Smooth muscle cell (in vitro differentiated cells): ENCODE measurements at regions not wholly inside any gene's neighbourhood (a gene's known extent, or its start where the extent isn't known, plus 50 kb on each side); places are given as distances from the start of the nearest gene placed in this dataset.

Experiments used
- DNase-seq: peaks from one replicate; lab custom pipeline; 2025; ENCODE audit not compliant: unreplicated experiment; lab: John Stamatoyannopoulos, UW
- H2AFZ ChIP-seq: fragments of 200-600 bp; sonication (generic); 2 replicates; pipeline ENCODE4 v1.6.0; 2016; ENCODE audit warnings: antibody characterized with exemption, low read depth, mild to moderate bottlenecking
- H3F3A ChIP-seq: fragments of 200-600 bp; sonication (generic); 2 replicates; pipeline ENCODE4 v1.6.0; 2017; ENCODE audit warnings: antibody characterized with exemption, low read depth
- H3K27ac ChIP-seq: fragments of 200-600 bp; sonication (generic); 2 replicates; pipeline ENCODE4 v1.5.1; 2016; ENCODE audit warnings: low read depth, mild to moderate bottlenecking
- H3K27me3 ChIP-seq: fragments of 200-600 bp; sonication (generic); 2 replicates; pipeline ENCODE4 v1.6.1; 2016; ENCODE audit warnings: low read depth, mild to moderate bottlenecking
- H3K36me3 ChIP-seq: fragments of 200-600 bp; sonication (generic); 2 replicates; pipeline ENCODE4 v1.5.1; 2016; ENCODE audit warnings: low read depth
- H3K4me1 ChIP-seq: fragments of 200-600 bp; sonication (generic); 2 replicates; pipeline ENCODE4 v1.5.1; 2016; ENCODE audit warnings: low read depth
- H3K4me2 ChIP-seq: fragments of 200-600 bp; sonication (generic); 2 replicates; pipeline ENCODE4 v1.6.0; 2016; ENCODE audit warnings: mild to moderate bottlenecking
- H3K4me3 ChIP-seq: fragments of 200-600 bp; sonication (generic); 2 replicates; pipeline ENCODE4 v1.5.1; 2016; ENCODE audit warnings: mild to moderate bottlenecking
- H3K79me2 ChIP-seq: fragments of 200-600 bp; sonication (generic); 2 replicates; pipeline ENCODE4 v1.6.0; 2016; ENCODE audit warnings: low read depth, mild to moderate bottlenecking
- H3K9ac ChIP-seq: fragments of 200-600 bp; sonication (generic); 2 replicates; pipeline ENCODE4 v1.6.0; 2016; ENCODE audit warnings: low read depth
- H3K9me3 ChIP-seq: fragments of 200-600 bp; sonication (generic); replicated peaks from 2 replicates; pipeline ENCODE4 v1.5.1; 2016; ENCODE audit warnings: low read depth
- H4K20me1 ChIP-seq: fragments of 200-600 bp; sonication (generic); 2 replicates; pipeline ENCODE4 v1.6.0; 2016; ENCODE audit warnings: low read depth
- WGBS: methylation state at CpG from one replicate; pipeline ENCODE4 v1.1.7; 2016; ENCODE audit warnings: low lambda C conversion rate; 5-methylcytosine and 5-hydroxymethylcytosine counted together
- TF ChIP-seq, protein P1 (sequence below): fragments of 200-600 bp; sonication (generic); IDR thresholded peaks from 2 replicates; pipeline ENCODE4 v1.5.1; 2017; ENCODE audit warnings: borderline replicate concordance, mild to moderate bottlenecking, antibody characterized with exemption; ENCODE audit not compliant: insufficient read depth, poor library complexity, severe bottlenecking

DNA sequence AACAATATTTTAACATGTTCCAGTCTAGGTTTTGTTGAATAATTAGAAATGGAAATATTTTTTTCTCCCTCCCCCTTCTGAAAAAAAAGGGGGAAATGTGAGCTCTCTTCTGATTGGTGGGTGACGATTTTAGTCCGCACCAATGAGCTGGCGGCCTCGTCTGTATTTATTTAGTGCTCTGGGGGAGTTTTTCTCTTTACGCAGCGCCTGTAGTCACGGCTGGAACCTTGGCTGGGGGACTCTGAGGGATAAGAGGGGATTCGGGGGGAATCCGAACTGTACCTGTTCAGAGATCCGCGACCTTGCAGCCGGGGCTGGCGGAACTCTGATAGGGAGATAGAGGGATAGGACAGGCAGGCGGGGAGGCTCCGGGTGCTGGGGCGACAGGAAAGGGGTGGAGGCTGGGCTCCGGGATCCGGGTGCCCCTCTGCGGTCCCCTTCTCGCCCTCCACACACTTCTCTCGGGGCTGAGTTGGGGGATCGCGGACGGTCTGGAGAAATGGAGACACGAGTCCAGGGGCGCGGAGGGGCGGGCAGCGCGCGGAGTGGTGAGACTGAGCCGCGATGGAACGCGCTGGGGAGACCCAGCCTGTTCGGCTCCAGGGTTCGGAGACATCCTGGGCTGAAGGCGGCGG is 99.7 kb upstream of the HSD17B12 start:
- no peak overlapping the region for H2AFZ ChIP-seq
- peaks cover 91% of the 10 kb centered on the region for H3K27me3 ChIP-seq
- TF ChIP-seq, protein P1, sequence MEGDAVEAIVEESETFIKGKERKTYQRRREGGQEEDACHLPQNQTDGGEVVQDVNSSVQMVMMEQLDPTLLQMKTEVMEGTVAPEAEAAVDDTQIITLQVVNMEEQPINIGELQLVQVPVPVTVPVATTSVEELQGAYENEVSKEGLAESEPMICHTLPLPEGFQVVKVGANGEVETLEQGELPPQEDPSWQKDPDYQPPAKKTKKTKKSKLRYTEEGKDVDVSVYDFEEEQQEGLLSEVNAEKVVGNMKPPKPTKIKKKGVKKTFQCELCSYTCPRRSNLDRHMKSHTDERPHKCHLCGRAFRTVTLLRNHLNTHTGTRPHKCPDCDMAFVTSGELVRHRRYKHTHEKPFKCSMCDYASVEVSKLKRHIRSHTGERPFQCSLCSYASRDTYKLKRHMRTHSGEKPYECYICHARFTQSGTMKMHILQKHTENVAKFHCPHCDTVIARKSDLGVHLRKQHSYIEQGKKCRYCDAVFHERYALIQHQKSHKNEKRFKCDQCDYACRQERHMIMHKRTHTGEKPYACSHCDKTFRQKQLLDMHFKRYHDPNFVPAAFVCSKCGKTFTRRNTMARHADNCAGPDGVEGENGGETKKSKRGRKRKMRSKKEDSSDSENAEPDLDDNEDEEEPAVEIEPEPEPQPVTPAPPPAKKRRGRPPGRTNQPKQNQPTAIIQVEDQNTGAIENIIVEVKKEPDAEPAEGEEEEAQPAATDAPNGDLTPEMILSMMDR, result no peak
- no peaks in the 10 kb centered on the region for H3F3A ChIP-seq
- no peaks in the 10 kb centered on the region for H4K20me1 ChIP-seq
- no peak overlapping the region for H3K9ac ChIP-seq
- H3K79me2 ChIP-seq, result no peaks in the 10 kb centered on the region
- H3K4me1 ChIP-seq, result peaks cover 25% of the 10 kb centered on the region
- DNase-seq, result no peak
- H3K4me3 ChIP-seq, result peak overlapping the region; percentile 40
- WGBS, result 3% methylated on average over 39 of the region's 39 CpGs
- peak overlapping the region; percentile 98 for H3K4me2 ChIP-seq
- H3K36me3 ChIP-seq, result no peaks in the 10 kb centered on the region
- H3K27ac ChIP-seq, result no peak overlapping the region
- H3K9me3 ChIP-seq, result no peaks in the 10 kb centered on the region

DNA sequence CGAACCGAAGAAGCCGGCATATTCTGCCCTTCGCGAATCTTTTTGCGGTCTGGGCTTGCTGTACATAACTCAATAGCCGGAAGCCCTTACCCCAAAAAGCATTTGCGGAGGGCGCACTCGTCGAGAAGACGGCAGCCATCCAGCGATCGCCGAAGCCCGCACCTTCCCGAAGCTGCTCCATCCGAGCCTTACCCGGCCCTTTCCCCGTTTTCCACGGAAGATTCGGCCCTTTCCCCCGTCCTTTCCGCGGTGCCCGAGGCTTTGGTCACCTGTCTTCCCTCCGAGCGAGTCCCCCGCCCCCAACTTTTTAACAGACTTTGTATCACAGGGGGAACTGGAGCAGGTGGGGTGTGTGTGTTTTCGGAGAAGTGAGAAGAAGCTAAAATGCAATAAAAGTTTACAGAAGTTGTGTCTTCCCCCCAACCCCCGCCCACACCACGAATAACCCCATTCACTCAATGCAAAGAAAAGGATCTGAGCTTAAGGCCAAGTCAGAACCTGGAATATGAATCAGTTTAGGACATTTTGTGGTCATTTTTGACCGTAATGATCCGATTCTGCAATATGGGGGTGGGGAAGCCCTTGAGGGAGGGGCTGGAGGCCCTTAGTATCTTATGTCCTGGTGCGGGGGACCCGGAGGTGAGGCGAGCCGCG is 99.0 kb upstream of the HSD17B12 start:
- TF ChIP-seq, protein P1, result no peak
- Histone ChIP-seq H3K36me3 (no peaks in the 10 kb centered on the region), H3K79me2 (no peaks in the 10 kb centered on the region), H3F3A (no peaks in the 10 kb centered on the region), H4K20me1 (no peaks in the 10 kb centered on the region), H3K9me3 (no peaks in the 10 kb centered on the region), H3K4me2 (peak overlapping the region; percentile 98), H3K27ac (no peak overlapping the region), H3K27me3 (peaks cover 85% of the 10 kb centered on the region), H3K9ac (no peak overlapping the region), H3K4me3 (peak overlapping the region; percentile 40), H2AFZ (no peak overlapping the region), H3K4me1 (peaks cover 20% of the 10 kb centered on the region)
- 6% methylated on average over 39 of the region's 39 CpGs for WGBS
- no peak for DNase-seq

DNA sequence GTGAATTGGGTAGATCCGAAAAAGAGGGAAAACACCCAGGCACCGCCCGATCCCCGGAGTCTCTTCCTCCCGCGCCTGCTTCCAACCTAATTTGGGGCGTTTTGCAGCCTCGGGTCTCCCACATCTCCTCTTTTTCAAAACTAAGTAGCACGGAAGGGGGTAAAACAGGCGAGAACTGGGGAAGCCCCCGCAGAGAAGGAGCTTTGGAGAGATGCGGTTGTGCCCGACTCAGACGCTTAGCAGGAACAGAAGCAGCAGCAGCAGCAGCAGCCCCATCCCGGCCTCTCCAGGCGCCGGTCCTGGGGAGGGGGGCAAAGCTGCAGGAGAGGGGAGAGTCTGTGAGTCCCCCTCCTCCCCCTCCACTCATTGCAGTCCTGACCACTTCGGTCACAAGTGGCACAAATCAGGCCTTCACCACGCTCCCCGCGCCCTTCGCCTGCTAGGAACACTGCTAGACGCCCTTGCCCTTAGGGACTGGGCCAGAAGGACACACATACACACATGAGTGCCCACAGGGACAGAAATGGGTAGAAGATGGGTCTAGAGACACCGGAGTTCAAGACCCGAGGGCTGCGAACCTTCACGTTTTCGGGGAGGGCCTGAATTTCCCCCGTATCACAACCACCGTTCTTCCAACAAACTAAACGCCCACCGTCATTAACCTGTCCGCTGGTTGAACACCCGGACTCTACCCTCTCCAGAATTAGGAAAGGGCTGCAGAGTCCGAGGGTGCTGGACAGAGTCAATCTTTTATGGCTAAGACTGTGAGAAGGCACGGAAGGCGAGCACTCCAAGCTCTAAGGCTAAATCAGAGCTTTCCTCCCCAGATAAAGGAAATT is 98.3 kb upstream of the HSD17B12 start:
- Histone ChIP-seq H3K4me3 (no peak overlapping the region), H3K27me3 (peaks cover 78% of the 10 kb centered on the region), H3F3A (no peaks in the 10 kb centered on the region), H3K4me2 (peak overlapping the region; percentile 98), H3K4me1 (peaks cover 16% of the 10 kb centered on the region), H4K20me1 (no peaks in the 10 kb centered on the region), H3K36me3 (no peaks in the 10 kb centered on the region), H2AFZ (no peak overlapping the region), H3K9ac (no peak overlapping the region), H3K27ac (no peak overlapping the region), H3K79me2 (no peaks in the 10 kb centered on the region), H3K9me3 (no peaks in the 10 kb centered on the region)
- TF ChIP-seq, protein P1, result no peak
- 18% methylated on average over 36 of the region's 37 CpGs for WGBS
- no peak for DNase-seq
